GM23248 (cell line): ENCODE measurements at regions not wholly inside any gene's neighbourhood (a gene's known extent, or its start where the extent isn't known, plus 50 kb on each side); places are given as distances from the start of the nearest gene placed in this dataset.

Experiments used
- DNase-seq: peaks from one replicate; pipeline ENCODE4 v3.0.0-alpha.2; 2015
- H2AFZ ChIP-seq: fragments of 200-600 bp; sonication (generic); 2 replicates; pipeline ENCODE4 v1.6.1; 2016; ENCODE audit warnings: antibody characterized with exemption
- H3F3A ChIP-seq: fragments of 200-600 bp; sonication (generic); 2 replicates; pipeline ENCODE4 v1.6.1; 2016; ENCODE audit warnings: mild to moderate bottlenecking, antibody characterized with exemption, mixed run types; ENCODE audit not compliant: insufficient read depth
- H3K27ac ChIP-seq: fragments of 200-600 bp; sonication (generic); 2 replicates; pipeline ENCODE4 v1.5.1; 2016; ENCODE audit warnings: mild to moderate bottlenecking
- H3K27me3 ChIP-seq: fragments of 200-600 bp; sonication (generic); replicated peaks from 2 replicates; pipeline ENCODE4 v1.6.1; 2016; ENCODE audit warnings: mild to moderate bottlenecking; ENCODE audit not compliant: insufficient read depth
- H3K36me3 ChIP-seq: fragments of 200-600 bp; sonication (generic); 2 replicates; pipeline ENCODE4 v1.6.1; 2016; ENCODE audit warnings: low read depth, mild to moderate bottlenecking
- H3K4me1 ChIP-seq: fragments of 200-600 bp; sonication (generic); 2 replicates; pipeline ENCODE4 v1.6.1; 2016; ENCODE audit warnings: mild to moderate bottlenecking; ENCODE audit not compliant: insufficient read depth
- H3K4me2 ChIP-seq: fragments of 200-600 bp; sonication (generic); one replicate; pipeline ENCODE4 v1.6.1; 2016; ENCODE audit warnings: mild to moderate bottlenecking; ENCODE audit not compliant: unreplicated experiment
- H3K4me3 ChIP-seq: fragments of 200-600 bp; sonication (generic); 2 replicates; pipeline ENCODE4 v1.5.1; 2016; ENCODE audit warnings: mild to moderate bottlenecking
- H3K79me2 ChIP-seq: fragments of 200-600 bp; sonication (generic); 2 replicates; pipeline ENCODE4 v1.6.1; 2016; ENCODE audit warnings: mild to moderate bottlenecking; ENCODE audit not compliant: insufficient read depth
- H3K9ac ChIP-seq: fragments of 200-600 bp; sonication (generic); 2 replicates; pipeline ENCODE4 v1.6.1; 2016; ENCODE audit warnings: mild to moderate bottlenecking
- H3K9me2 ChIP-seq: fragments of 200-600 bp; sonication (generic); 2 replicates; pipeline ENCODE4 v1.6.1; 2016; ENCODE audit warnings: mixed run types, mild to moderate bottlenecking, moderate library complexity; ENCODE audit not compliant: insufficient read depth
- H3K9me3 ChIP-seq: fragments of 200-600 bp; sonication (generic); one replicate; pipeline ENCODE4 v1.6.1; 2017; ENCODE audit warnings: low read depth
- H4K20me1 ChIP-seq: fragments of 200-600 bp; sonication (generic); 2 replicates; pipeline ENCODE4 v1.6.0; 2016; ENCODE audit not compliant: insufficient read depth
- EZH2 ChIP-seq: fragments of 200-600 bp; sonication (generic); IDR thresholded peaks from 2 replicates; pipeline ENCODE4 v1.6.1; 2018; ENCODE audit warnings: antibody characterized with exemption, mild to moderate bottlenecking; ENCODE audit not compliant: insufficient read depth, poor library complexity, severe bottlenecking
- EZH2phosphoT487 ChIP-seq: fragments of 200-600 bp; sonication (generic); IDR thresholded peaks from 2 replicates; pipeline ENCODE4 v1.6.1; 2018; ENCODE audit warnings: antibody characterized with exemption, moderate library complexity, mild to moderate bottlenecking, low read depth; ENCODE audit not compliant: insufficient read depth
- WGBS, 2 experiments: methylation state at CpG; one replicate each; pipeline ENCODE4 v1.1.6; 2015 to 2017; ENCODE audit warnings: low lambda C conversion rate in 2 of 2, low coverage in 1 of 2; ENCODE audit errors: missing lambda C conversion rate in 2 of 2; 5-methylcytosine and 5-hydroxymethylcytosine counted together
- in situ Hi-C: fragments of 300-500 bp; cut with MboI; formaldehyde crosslinking; loops from 2 replicates; pipeline ENCODE4 v1.15.0; 2020

DNA sequence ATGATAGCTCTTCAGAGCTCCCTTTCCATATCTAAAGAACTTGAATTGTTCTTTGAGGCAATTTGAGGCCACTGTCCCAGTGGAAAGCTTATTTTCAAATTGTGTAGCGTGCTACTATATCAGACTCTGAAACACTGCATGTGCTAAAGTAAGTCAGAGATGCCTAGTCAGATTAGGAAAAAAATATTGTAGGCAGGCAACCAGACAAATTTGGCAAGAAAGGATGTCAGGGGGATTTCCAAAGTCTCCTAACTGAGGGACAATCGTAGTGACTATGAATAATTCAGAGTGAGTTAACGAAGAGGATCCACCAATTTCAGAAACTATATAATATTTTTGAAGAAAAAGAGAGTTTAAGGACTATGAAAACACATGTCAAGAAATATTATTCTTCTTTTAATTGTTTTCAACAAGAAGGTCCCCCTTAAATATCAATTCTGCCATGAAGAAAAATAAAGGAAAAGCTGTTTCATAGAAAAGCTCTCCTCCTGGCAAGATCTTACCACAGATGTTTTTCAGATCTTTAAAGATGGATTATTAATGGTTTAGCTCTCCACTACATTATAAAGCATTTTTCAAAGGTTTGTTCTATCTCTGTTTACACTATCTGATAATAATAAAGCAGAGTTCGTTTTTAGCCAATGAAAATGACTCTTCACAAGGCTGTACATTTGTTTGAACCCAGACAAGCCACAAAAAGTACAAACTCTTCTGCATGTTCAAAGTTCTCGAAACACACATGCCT is 273.5 kb upstream of the PTGER4 start:
- H3K4me3 ChIP-seq = no peak overlapping the region
- in situ Hi-C loops = no loop called here
- H4K20me1 ChIP-seq = no peaks in the 10 kb centered on the region
- H3K4me2 ChIP-seq = no peak overlapping the region
- H3K36me3 ChIP-seq = no peaks in the 10 kb centered on the region
- no peaks in the 10 kb centered on the region for H3K27me3 ChIP-seq
- peaks cover 12% of the 10 kb centered on the region; the same call in 1 of the 2 replicates for H3K4me1 ChIP-seq
- H3K79me2 ChIP-seq = no peaks in the 10 kb centered on the region
- no peak for DNase-seq
- H3F3A ChIP-seq = no peaks in the 10 kb centered on the region
- no peaks in the 10 kb centered on the region for H3K9me3 ChIP-seq
- H3K9me2 ChIP-seq = no peaks in the 10 kb centered on the region
- 68 to 75% methylated on average over 5 of the region's 5 CpGs for WGBS, 2 experiments
- TF ChIP-seq EZH2phosphoT487 (no peak), EZH2 (no peak)
- H3K9ac ChIP-seq = no peak overlapping the region
- H2AFZ ChIP-seq = no peak overlapping the region
- no peak overlapping the region for H3K27ac ChIP-seq

DNA sequence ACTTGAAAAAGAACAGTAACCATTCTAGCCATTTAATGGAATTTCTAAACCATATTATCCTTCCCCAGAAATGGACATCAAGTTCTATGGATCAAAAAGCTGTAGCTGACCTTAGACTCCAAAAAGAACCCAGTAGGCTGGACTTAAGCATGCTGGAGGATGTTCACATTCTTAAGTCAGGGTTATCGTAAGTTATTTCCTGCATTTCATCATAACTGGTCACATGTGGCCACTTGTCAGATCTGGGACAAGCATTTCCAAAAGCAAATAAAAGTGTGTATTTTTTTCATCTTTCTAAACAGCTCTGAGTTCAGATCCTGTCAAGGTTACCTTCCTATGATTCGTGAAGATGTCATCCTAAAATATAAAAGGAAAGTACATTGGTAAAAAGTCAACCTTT is 274.5 kb upstream of the PTGER4 start:
- TF ChIP-seq EZH2 (no peak), EZH2phosphoT487 (no peak)
- Histone ChIP-seq H3K9me2 (no peaks in the 10 kb centered on the region), H3K27ac (no peak overlapping the region), H3K27me3 (no peaks in the 10 kb centered on the region), H3K4me1 (peaks cover 8% of the 10 kb centered on the region; the same call in 1 of the 2 replicates), H3F3A (no peaks in the 10 kb centered on the region), H3K4me3 (no peak overlapping the region), H2AFZ (no peak overlapping the region), H3K9ac (no peak overlapping the region), H3K9me3 (no peaks in the 10 kb centered on the region), H3K79me2 (no peaks in the 10 kb centered on the region), H3K4me2 (no peak overlapping the region), H3K36me3 (no peaks in the 10 kb centered on the region), H4K20me1 (no peaks in the 10 kb centered on the region)
- in situ Hi-C loops = no loop called here
- WGBS, 2 experiments = 81 to 82% methylated on average over 2 of the region's 2 CpGs
- DNase-seq = no peak

DNA sequence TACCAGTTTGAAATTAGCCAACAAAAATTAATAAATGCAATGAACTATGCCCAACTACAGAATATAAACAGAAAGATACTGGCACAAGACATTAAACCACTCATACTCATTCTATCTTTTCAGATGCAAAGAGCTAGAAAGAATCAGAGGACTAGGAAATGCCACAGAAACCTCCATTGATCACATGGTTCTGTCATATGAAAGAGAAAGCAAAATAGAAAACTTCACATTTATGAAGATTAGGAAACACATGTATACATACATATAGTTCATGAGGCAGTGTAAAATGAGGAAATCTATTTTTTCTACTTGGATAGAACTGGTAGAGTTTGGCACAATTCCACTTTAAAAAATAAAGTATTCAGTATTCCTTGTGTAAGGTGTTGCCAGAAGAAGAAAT is 275.1 kb upstream of the PTGER4 start:
- Histone ChIP-seq H3K79me2 (no peaks in the 10 kb centered on the region), H3F3A (no peaks in the 10 kb centered on the region; the same call in 1 of the 2 replicates), H3K4me2 (no peak overlapping the region), H3K9ac (no peak overlapping the region), H3K4me1 (peaks cover 10% of the 10 kb centered on the region), H3K27ac (no peak overlapping the region), H3K36me3 (no peaks in the 10 kb centered on the region), H3K9me3 (no peaks in the 10 kb centered on the region), H3K9me2 (no peaks in the 10 kb centered on the region), H2AFZ (no peak overlapping the region), H3K4me3 (no peak overlapping the region), H3K27me3 (no peaks in the 10 kb centered on the region), H4K20me1 (no peaks in the 10 kb centered on the region)
- TF ChIP-seq EZH2phosphoT487 (no peak), EZH2 (no peak)
- no peak for DNase-seq
- in situ Hi-C loops = no loop called here

DNA sequence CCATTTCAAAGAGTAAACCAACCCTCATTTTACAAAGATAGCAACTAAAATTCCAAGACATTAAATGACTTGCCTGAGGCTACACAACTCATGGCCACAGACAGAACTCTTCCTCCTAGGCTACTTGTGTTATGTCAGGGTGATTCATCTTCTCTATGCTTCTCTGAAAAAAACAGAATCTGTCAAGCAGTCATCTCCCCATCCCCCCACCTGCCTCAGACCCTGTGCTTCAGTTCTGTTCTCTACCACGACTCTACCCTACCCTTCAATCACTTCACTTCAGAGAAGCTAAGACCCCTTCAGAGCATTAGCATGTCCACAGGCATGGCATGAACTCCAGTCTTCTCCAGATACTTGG is 277.7 kb upstream of the PTGER4 start:
- WGBS, 2 experiments = 0 to 5% methylated on average over 1 of the region's 1 CpG
- 0 out of 2 replicates have a peak, but pooled peaks cover under 1% of the 10 kb centered on the region for H3K27me3 ChIP-seq
- H3K4me3 ChIP-seq = no peak overlapping the region
- DNase-seq = peak; percentile 56
- H3K27ac ChIP-seq = no peak overlapping the region
- H3K4me1 ChIP-seq = peaks cover 18% of the 10 kb centered on the region
- no peaks in the 10 kb centered on the region for H3K36me3 ChIP-seq
- H3K9ac ChIP-seq = no peak overlapping the region
- H3K4me2 ChIP-seq = no peak overlapping the region
- TF ChIP-seq EZH2phosphoT487 (no peak), EZH2 (no peak)
- H3F3A ChIP-seq = peaks cover 5% of the 10 kb centered on the region; the same call in 1 of the 2 replicates
- in situ Hi-C loops = no loop called here
- H3K9me3 ChIP-seq = no peaks in the 10 kb centered on the region
- H3K9me2 ChIP-seq = no peaks in the 10 kb centered on the region
- H3K79me2 ChIP-seq = no peaks in the 10 kb centered on the region
- H2AFZ ChIP-seq = no peak overlapping the region
- no peaks in the 10 kb centered on the region for H4K20me1 ChIP-seq
